Gastroesophageal sphincter (tissue), 4 donors: ENCODE measurements at regions not wholly inside any gene's neighbourhood (a gene's known extent, or its start where the extent isn't known, plus 50 kb on each side); places are given as distances from the start of the nearest gene placed in this dataset.

Source experiments
- ATAC-seq: fragments of 150-250 bp; one replicate; pipeline ENCODE4 v1.9.1; 2016; ENCODE audit warnings: mild to moderate bottlenecking, moderate library complexity
- H3K27ac ChIP-seq, 4 donors: fragments of 200-600 bp; sonication (generic) in 3 of 4; 1 replicate in 3 of 4; 2 replicates in 1 of 4; pipeline ENCODE4 v1.5.1; 2016 to 2019
- H3K27me3 ChIP-seq: fragments of 200-600 bp; sonication (generic); one replicate; pipeline ENCODE4 v1.5.1; 2019
- H3K36me3 ChIP-seq, 2 donors: fragments of 200-600 bp; sonication (generic); one replicate each; pipeline ENCODE4 v1.5.1; 2019; ENCODE audit warnings: control low read depth in 1 of 2
- H3K4me1 ChIP-seq, 3 donors: fragments of 200-600 bp; sonication (generic); 1 replicate in 2 of 3; 2 replicates in 1 of 3; pipeline ENCODE4 v1.5.1; 2016 to 2019; ENCODE audit warnings: control low read depth in 2 of 3
- H3K4me3 ChIP-seq, 2 donors: fragments of 200-600 bp; sonication (generic); one replicate each; pipeline ENCODE4 v1.5.1; 2019; ENCODE audit warnings: mild to moderate bottlenecking in 1 of 2, moderate library complexity in 1 of 2
- H3K9me3 ChIP-seq, 3 donors: fragments of 200-600 bp; sonication (generic); one replicate each; pipeline ENCODE4 v1.5.1; 2017 to 2019; ENCODE audit warnings: control low read depth in 2 of 3
- CTCF ChIP-seq, 4 experiments: fragments of 200-600 bp in 2 of 4; fragments of 450-650 bp in 2 of 4; sonication (generic) in 1 of 4; IDR thresholded peaks; one replicate each; pipeline ENCODE4 v1.5.1; 2017 to 2019; ENCODE audit warnings: antibody characterized with exemption in 4 of 4, mild to moderate bottlenecking in 2 of 4, moderate library complexity in 2 of 4
- EP300 ChIP-seq: sonication (generic); formaldehyde crosslinking; IDR thresholded peaks from one replicate; pipeline ENCODE4 v1.6.1; 2017; ENCODE audit warnings: antibody characterized with exemption, mild to moderate bottlenecking
- POLR2A ChIP-seq, 2 donors: fragments of 450-650 bp; IDR thresholded peaks; one replicate each; pipeline ENCODE4 v1.6.1; 2017; ENCODE audit warnings: antibody characterized with exemption in 2 of 2, mild to moderate bottlenecking in 2 of 2, moderate library complexity in 1 of 2
- POLR2AphosphoS5 ChIP-seq: sonication (generic); formaldehyde crosslinking; IDR thresholded peaks from one replicate; pipeline ENCODE4 v1.6.1; 2017; ENCODE audit warnings: antibody characterized with exemption
- WGBS, 2 donors: methylation state at CpG; one replicate each; pipeline ENCODE4 v1.1.5; 2018; ENCODE audit warnings: low coverage in 1 of 2; 5-methylcytosine and 5-hydroxymethylcytosine counted together

GRCh38 chr10:130545122-130545521, 408.9 kb downstream of the GLRX3 start:
- H3K27ac ChIP-seq, result no peak overlapping the region
- 10 to 40% methylated on average over 1 to 4 of the region's 6 CpGs for WGBS, 2 donors
- no peak overlapping the region for H3K4me3 ChIP-seq

GRCh38 chr10:130545697-130546096, 409.5 kb downstream of the GLRX3 start:
- peaks cover 52% of the 10 kb centered on the region for H3K27me3 ChIP-seq
- H3K4me3 ChIP-seq, result no peak overlapping the region
- no peak for ATAC-seq
- no peaks in the 10 kb centered on the region for H3K4me1 ChIP-seq
- TF ChIP-seq CTCF (IDR thresholded peaks at IDR 0.05), result no peak
- no peak for TF ChIP-seq POLR2AphosphoS5
- no peak overlapping the region for H3K27ac ChIP-seq
- H3K36me3 ChIP-seq, result no peaks in the 10 kb centered on the region
- H3K9me3 ChIP-seq, result no peaks in the 10 kb centered on the region
- WGBS, 2 donors, result 22 to 88% methylated on average over 5 of the region's 8 CpGs

More at GRCh38 chr10:130545122-130545521, 408.9 kb downstream of the GLRX3 start:
- no peaks in the 10 kb centered on the region for H3K36me3 ChIP-seq
- no peak for ATAC-seq
- no peaks in the 10 kb centered on the region for H3K9me3 ChIP-seq
- H3K4me1 ChIP-seq, result no peaks in the 10 kb centered on the region
- TF ChIP-seq CTCF (IDR thresholded peaks at IDR 0.05) (no peak), POLR2A (IDR thresholded peaks at IDR 0.05) (no peak), EP300 (no peak), POLR2AphosphoS5 (no peak)
- H3K27me3 ChIP-seq, result peaks cover 52% of the 10 kb centered on the region

- Histone ChIP-seq H3K27me3 (peaks cover 52% of the 10 kb centered on the region), H3K4me1 (no peaks in the 10 kb centered on the region), H3K36me3 (no peaks in the 10 kb centered on the region), H3K27ac (no peak overlapping the region), H3K4me3 (no peak overlapping the region), H3K9me3 (no peaks in the 10 kb centered on the region)
- TF ChIP-seq POLR2A (IDR thresholded peaks at IDR 0.05) (no peak), EP300 (no peak), POLR2AphosphoS5 (no peak), CTCF (IDR thresholded peaks at IDR 0.05) (no peak)
- no peak for ATAC-seq
- 58% methylated on average over 2 of the region's 7 CpGs; no CpG with 5 or more reads in 1 of the 2 donors for WGBS, 2 donors
Measured at GRCh38 chr10:130546841-130547240, 410.6 kb downstream of the GLRX3 start.

- no peak for TF ChIP-seq CTCF (IDR thresholded peaks at IDR 0.05)
- TF ChIP-seq POLR2AphosphoS5, result no peak
- no peak for TF ChIP-seq EP300
- no peak for TF ChIP-seq POLR2A (IDR thresholded peaks at IDR 0.05)
- Histone ChIP-seq H3K27ac (no peak overlapping the region), H3K4me3 (no peak overlapping the region), H3K4me1 (no peaks in the 10 kb centered on the region), H3K27me3 (peaks cover 52% of the 10 kb centered on the region), H3K9me3 (no peaks in the 10 kb centered on the region), H3K36me3 (no peaks in the 10 kb centered on the region)
- ATAC-seq, result no peak
- 46 to 63% methylated on average over 4 of the region's 4 CpGs for WGBS, 2 donors
Measured at GRCh38 chr10:130547368-130547767, 411.2 kb downstream of the GLRX3 start.

- Histone ChIP-seq H3K27me3 (peaks cover 23% of the 10 kb centered on the region), H3K4me3 (no peak overlapping the region), H3K4me1 (no peaks in the 10 kb centered on the region), H3K9me3 (no peaks in the 10 kb centered on the region), H3K36me3 (no peaks in the 10 kb centered on the region), H3K27ac (no peak overlapping the region)
- ATAC-seq, result no peak
- WGBS, 2 donors, result 82 to 100% methylated on average over 2 to 6 of the region's 21 CpGs
- TF ChIP-seq POLR2A (IDR thresholded peaks at IDR 0.05), result no peak
Measured at GRCh38 chr10:130550952-130551674, 414.9 kb downstream of the GLRX3 start.
